NCI-H226 (cell line): ENCODE measurements at regions not wholly inside any gene's neighbourhood (a gene's known extent, or its start where the extent isn't known, plus 50 kb on each side); places are given as distances from the start of the nearest gene placed in this dataset.

Source experiments
- DNase-seq: peaks from one replicate; pipeline ENCODE4 v3.0.0-alpha.2; 2015

DNA sequence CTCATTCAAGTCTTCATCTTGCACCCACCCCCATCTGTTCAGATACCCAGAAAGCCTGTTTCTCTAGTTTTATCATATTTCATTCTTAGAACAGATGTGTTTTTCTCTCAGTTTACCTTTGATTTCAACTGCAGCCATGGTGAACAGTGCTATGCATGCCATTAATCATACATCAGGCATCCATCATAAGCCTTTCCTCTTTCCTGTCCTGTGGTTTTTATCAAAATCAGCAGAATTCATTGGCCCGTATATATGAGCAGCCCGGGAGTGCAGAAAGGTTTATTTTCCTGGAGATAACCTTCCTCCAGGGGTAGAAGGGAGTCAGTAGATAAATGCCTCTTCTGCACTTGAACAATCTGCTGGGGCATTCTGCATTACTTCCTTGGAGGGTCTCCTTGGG lies 65.7 kb downstream of the IL21 start:
- DNase-seq = peak; percentile 81

DNA sequence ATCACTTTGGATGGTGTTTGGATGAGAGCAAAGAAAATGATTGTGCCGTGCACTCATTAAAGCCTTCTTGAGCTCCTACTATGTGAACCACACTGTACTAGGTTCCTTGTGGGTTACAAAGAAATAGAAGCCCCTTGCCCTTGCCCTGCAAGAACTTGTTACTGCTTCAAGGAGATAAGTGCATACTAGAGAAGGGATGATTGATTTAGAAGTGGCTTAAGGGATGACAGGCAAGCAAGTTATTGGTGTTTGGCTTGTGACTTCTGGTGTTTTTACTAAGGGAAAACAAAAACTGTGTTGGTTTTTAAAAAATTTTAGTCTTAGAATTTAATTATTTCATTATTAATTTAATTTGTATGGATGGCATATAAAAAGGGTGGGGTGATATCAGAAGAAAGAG lies 67.4 kb downstream of the IL21 start:
- DNase-seq = no peak

DNA sequence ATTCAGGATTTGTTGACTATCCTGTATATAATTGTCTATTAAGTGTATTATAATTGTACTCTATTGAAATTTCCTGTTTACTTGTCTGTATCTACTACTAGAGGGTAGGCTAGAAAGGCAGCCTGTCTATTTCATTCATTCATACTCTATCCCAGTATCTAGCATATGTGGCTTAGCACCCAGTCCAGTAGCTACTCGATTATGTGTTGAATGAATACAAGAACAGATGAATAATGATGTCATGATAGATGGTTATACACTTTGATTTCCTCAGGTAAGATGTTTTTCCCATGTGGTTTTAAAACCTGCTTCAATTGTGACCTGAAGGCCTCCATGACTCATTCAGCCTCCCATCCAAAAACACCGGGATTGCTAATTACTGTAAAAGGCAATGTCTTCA lies 68.0 kb downstream of the IL21 start:
- no peak for DNase-seq

DNA sequence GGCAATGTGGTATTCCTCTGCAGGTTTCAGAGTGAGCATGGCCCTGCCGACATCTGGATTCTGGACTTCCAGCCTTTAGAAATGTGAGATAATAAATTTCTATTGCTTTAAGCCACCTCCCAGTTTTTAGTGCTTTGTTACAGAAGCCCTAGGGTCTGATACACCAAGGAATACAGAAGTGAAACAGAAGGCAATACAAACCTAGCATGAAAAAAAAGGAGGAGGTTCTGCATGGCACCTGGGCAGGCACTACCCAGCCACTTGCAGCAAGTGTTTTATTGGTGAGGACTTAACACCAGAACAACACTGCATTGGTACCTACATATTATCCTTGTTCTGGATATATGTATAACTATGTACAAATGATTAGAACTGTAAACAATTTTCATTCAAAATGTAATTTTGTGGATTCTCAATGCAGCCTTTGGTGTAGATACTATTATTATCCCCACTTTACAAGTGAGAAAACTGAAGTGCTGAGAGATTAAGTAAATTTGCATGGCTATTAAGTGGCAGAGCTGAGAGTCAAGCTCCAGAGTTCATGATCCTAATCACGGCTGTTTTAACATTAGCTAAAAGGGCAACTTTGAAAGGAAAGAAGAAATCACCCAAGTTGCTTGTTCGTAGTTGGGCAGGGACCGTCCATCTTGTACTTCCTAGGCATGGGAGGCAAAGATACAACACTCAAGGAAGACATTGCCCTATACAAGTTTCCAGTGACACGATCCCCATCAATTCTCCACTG lies 71.8 kb downstream of the IL21 start:
- no peak for DNase-seq

DNA sequence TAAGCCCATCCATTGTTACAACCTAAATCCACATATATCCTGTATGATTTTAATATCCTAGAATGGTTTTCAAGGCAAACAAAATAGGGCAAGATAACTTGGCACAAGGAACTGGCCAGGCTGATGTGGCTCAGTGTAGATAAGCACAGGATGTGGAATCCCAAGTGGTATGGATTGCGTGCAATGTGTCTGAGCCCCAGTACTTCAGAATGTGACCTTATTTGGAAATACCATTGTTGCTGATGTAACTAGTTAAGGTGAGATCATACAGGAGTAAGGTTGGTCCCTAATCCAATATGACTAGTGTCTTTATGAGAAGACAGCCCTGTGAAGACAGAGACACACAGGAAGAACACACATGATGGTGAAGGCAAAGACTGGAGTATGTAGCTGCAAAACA lies 72.4 kb downstream of the IL21 start:
- peak; percentile 92 for DNase-seq

DNA sequence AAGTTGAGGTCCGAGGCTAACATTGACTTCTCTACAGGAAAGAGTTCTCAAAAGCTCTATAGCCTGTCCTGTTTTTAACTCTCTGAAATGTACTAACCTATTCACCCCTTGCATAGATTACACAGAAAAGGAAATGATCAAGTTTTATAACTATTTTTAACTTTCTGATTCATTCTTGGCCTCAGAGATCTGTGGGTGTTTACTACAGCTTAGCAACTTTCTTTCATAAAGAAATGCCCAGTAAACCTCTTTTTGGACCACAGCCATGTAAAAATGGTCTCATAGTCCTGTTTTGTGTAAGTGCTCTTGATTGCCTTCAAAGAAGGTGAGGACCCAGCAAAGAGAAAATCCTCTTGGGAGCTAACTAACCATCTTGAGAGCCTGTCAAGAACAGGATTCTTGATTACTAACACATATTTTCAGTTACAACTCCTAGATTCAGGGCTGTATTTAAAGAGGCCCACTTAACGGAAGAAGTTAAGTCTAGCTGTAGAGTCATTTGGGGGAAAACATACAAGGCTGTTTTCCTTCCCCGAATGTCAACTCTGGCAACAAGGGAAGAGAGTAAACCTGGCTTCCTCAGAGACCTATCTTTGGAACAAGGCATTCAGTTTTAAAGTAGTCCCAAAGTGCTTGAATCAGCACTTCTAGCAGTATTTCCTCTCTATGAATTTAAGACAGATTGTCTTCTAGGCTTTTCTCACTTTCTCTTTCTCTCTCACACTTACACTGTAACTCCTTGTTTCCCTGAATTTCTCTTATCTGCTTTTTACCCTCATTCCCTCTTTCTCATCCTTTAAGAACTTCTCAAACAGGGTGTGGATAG lies 78.2 kb downstream of the IL21 start:
- peak; percentile 57 for DNase-seq

DNA sequence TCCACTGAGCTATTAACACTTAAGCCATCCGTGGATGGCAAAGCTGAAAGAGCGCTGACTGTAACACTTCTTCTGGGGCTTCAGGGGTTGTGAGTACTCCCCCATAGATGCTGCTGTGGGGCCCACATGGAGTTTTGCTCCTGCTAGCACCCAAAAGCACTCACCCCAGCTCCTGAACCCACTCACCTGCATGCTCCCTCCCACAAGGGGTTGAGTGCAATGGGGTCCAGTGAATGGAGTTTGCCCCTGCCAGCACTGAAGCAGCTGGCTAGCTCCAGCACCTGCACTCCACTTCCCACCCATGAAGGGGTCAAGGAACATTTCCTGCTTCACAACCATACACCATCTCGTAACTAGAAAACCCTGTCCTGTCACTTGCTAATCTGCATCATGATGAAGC lies 78.9 kb downstream of the IL21 start:
- DNase-seq = no peak

DNA sequence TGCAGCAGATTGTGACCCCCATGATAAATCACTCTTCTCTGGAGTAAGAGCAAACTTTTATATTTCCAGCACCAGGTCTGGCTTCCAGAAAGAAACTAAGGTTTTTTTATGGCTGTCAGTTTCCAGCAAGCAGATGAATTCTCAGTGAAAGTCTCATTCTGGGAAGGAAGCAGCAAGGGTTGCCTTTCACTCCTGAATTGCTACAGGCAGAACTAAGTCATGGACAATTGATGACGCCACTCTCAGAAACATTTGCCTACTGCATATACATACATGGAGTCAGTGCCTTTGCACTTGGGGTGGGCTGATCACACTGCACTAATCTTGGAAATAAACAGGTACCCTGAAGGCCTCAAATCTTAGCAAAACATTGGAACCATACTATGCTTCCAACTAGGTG lies 80.0 kb downstream of the IL21 start:
- DNase-seq = no peak

DNA sequence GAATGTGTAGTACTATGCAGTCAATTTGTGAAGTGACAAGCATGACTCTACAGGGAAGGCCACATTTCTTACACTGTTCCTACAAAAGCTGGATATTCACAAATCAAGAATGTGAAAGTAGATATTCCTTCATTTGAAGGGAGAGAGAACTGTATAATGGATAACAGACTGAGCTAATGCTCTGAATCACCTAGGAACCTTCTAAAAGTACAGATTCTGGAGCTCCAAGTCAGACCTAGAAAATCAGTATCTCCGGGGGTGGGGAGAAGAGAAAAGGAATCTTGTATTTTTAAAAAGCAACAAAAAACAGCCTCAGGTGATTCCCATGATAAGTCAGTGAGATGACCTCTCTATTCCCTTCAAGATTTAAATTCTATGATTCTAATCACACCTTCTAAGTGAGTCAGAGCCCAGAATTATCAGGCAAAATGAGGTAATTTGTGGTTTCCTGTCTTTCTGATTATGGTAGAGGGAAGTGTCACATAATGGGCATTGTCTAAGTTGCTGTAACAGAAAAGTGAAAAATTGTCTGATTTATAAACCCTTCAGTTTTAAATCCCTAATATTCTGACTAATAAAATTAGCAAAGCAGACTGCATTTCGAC lies 80.9 kb downstream of the IL21 start:
- DNase-seq = peak; percentile 88

DNA sequence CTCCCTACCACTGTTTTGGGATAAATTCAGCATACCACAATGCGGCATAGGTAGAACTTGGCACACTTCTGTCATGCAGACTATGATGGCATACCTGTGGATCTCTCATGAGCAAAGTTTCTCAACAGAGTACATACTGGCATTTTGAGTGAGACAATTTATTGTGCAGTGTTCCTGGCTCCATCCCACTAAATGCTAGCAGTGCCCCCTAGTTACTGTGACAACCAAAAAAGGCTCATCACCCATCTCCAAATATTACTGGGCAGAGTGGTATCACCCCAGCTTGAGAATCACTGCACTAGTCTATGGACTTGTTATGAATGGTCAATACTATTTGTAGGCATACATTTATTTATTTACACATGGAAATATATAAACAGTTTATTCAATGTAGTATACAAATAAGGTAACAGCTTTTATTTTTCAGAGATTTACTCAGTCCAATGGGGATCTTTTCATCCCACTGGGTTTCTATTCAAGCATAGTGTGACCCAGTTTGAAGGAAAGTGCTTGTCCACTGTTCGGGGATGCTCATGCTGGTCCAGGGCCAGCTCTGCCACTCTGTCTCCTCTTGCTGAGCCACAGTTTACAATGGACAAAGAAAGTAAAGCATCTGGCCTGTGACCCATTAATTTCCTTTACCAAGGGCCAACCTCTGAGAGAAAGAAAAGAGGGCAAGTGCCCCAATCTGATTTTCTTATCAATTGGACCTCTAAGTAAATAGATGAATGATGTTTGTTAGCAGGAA lies 81.0 kb upstream of the IL2 start:
- DNase-seq = no peak

DNA sequence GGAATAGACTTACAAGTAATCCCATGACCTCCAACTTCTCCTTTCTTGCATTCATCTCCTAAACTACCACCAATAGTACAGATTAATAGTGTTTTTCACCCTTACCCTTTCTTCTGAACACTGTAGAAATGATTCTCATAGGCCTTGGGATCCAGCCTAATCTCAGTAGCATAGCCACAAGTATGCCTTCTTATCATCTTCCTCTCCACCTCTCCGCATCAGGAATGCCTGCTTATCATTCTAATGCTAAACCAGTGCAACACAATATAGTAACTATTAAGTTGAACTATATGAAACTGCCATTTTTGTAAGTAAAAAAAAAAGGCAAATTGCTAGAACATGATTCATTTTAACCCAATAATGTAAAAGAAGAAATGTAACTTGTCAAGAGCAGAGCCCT lies 79.5 kb upstream of the IL2 start:
- DNase-seq = peak; percentile 94

DNA sequence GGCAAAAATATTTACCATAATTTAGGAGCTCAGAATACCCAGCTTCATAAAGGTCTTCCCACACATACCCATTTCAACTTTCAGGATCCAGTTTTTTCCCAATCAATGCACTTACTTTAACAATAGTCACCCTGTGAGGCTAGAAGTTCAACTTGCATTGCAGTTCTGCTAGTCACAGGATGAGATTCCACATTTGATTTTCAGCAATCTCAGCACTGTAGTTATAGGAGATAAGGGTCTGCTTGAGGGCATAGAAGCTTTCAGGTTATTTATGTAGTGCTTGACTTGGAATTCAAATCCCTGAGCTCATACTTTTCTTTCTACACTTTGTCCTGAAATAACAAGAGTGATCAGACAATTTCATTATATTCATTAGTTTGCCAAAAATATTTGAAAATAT lies 78.3 kb upstream of the IL2 start:
- DNase-seq = peak; percentile 74

DNA sequence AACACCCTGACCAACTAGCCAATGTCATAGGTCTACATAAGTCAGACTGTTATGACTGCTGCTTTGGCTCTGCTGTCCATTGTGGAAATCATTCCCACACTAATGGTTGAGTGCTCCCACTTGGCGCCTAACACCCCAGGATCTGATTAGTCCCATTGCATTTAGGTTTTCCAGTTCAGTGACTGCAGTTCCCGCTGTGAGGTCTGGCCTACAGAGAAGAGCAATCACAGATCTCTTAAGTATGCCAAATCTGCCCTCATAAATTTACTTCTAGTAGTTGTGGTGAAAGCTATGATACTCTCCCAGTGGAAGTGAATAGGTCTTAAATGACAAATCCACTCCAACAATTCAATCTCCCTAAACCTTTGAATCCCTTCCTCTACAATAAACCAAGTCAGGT lies 77.3 kb upstream of the IL2 start:
- no peak for DNase-seq

DNA sequence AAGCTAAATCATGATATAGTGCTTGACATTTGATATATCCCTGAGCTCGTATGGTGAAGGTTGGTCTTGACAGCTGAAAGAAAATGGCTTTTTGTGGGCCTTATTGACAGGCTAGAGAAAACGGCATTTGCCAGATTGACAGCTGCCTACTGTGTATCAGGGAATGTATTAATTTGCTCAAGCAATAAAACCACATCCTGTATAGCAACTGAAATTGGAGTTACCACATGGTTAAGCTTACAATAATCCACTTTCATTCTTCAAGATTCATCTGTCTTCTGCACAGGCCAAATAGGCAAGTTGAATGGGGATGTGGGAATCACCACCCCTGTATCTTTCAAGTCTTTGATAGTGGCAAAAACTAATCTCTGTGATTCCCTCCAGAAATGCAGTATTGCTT lies 76.2 kb upstream of the IL2 start:
- no peak for DNase-seq

DNA sequence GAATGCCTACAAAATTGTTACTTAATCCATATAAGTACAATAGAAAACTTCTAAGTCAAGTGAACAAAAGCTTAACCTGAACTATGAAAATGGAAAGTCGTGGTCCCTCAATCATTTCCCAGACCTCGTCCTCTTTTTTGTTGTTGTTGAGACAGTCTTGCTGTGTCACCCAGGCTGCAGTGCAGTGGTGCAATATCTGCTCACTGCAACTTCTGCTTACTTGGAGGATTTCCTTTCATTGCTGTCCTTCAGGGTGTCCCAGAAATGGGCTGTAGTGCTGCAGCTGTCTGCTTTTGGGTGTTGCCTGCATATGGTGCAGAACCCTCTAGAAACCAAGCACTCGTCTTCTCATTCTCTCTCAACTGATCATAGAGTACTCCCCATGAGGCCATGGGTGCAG lies 75.0 kb upstream of the IL2 start:
- DNase-seq = no peak

DNA sequence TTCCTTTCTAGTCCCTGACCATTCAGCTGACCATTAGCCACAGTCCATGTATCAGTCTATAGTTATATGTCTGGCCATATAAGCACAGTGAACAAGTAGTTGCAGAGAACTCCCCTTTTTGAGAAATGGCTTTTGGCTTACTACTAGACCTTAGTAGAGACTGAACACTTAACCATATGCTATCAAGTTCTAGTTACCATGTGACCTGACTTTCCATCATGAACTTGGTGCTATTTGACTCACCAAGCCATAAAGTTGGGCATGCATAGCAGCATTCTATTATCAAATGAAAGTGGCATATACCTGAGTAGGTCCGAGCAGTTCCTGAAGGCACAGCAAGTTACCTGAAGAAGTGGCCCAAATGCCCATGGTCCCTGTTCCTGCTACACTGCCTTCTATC lies 74.5 kb upstream of the IL2 start:
- DNase-seq = no peak

DNA sequence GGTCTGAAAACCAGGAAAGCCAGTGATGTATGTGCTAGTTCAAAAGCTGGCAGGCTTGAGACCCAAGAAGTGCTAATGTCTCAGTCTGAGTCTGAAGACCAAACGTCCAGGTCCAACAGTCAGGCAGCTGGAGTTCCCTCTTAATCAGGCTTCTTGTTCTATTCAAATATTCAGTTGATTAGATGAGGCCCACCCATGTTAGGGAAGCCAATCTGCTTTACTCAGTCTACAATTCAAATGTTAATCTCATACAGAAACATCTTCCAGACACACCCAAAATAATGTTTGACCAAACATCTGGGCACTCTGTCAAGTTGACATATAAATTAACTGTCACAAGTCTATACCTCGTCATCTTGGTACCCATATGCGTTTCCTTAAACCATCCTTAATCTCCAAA lies 72.4 kb upstream of the IL2 start:
- no peak for DNase-seq

DNA sequence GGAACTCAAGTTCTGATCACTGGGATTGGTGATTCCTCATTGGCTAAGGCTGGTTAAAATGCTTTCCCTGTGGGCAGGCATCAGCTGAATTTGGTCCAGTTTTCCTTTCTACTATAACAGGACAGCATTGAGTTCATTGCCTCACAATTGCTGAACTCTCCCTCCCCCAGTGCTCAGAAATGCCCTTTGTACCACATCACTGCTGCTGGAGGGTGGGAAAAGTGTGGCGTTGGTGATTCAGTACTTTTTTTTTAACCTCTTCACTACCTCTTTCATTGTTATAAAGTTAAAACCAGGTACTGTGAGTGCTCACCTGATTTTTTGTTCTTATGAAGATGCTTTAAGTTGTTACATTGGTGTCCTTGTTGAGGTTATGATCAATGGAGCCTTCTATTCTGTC lies 69.3 kb upstream of the IL2 start:
- no peak for DNase-seq

DNA sequence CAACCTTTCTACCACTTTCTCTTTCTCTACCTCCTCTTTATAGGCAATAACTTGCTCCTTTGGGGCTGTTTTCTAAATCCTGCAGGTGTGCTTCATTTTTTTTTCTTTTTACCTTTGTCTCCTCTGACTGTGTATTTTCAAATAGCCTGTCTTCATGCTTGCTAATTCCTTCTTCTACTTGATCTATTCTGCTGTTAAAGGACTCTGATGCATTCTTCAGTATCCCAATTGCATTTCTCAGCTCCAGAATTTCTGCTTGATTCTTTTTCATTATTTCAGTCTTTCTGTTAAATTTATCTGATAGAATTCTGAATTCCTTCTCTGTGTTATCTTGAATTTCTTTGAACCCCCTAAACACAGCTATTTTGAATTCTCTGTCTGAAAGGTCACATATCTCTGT lies 67.7 kb upstream of the IL2 start:
- no peak for DNase-seq

DNA sequence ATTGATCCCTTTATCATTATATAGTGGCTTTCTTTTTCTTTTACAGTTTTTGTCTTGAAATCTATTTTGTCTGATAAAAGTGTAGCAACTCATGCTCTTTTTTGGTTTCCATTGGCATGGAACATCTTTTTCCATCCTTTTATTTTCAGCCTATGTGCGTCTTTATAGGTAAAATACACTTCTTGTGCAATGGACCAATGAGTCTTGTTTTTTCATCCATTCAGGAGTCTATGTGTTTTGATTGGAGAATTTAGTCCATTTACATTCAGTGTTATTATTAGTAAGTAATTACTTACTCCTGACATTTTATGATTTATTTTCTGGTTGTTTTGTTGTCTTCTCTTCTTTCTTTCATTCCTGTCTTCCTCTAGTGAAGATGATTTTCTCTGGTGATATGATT lies 66.4 kb upstream of the IL2 start:
- no peak for DNase-seq

DNA sequence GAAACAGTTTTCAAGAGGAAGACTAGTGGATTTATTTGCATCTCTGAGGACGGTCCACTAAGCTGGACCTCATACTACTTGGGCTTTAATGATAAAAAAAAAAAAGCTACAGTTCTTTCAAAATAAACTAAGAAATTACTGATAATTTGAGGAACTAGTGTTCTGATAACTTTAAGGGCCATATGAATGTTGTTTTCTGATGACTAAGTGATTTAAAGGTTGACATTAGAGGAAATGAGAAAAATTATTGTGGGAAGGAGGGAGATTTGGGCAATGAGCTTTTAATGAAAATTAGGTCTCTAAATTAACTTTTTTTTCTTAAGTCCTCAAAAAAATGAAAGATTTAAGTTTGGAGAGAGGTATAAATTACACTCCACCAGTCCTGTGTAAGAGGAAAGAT lies 60.8 kb upstream of the IL2 start:
- DNase-seq = no peak

DNA sequence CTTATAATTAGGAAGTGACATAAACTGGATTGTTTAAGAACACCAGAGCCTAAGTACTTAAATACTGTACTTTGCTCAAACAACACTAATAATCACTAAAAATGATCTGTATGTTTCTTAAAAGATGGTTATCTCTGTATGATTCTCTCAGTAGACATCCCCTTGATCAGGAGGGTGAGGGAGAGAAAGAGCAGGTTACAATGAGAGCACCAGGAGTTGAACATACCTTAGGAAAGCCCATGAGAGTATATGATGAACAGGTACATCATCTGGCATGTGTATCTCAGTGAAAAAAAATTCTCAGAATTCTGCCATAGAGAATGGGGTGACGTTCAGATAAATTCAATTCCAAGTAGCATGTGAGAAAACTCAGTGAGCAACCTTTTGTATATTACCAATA lies 59.9 kb upstream of the IL2 start:
- DNase-seq = no peak

DNA sequence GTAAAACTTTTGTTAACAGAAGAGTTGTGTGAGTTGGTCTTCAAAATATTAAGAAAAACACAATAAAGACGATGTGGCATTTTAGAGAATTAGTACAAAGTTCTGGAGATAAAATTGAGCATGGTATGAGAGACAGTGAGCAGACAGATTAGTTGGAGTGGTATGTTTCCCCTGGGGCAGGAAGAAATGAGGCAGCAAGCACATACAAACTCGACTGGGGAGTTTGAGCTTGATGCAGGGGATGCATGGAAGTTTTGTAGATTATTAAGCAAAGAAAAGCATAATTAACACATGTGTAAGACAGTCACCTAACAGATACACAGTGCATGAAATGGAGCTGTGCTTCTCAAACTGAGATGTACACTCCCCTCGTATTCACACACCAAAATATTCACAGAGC lies 58.1 kb upstream of the IL2 start:
- DNase-seq = no peak

DNA sequence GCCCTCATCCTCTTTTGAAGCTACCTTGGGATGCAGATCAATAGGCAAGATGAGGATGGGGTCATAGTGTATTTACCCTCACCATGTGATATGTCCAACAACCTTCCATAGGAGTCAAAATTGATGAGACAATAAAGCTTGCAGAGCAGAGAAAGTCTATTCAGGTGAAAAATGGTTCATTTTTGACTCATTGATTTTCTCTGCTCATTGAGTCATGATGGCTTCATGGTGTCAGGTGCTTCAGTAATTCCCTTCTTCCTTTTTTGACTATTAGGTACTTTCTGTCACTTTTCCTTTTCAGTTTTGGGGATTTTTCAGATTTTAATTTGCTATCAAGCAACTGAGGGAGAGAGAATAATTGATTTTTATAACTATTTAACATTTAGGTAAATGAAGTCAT lies 55.9 kb upstream of the IL2 start:
- DNase-seq = no peak
